ENCODE measurements at regions not wholly inside any gene's neighbourhood (a gene's known extent, or its start where the extent isn't known, plus 50 kb on each side); places are given as distances from the start of the nearest gene placed in this dataset.

GRCh38 chr16:48659940-48660339, 50.0 kb upstream of the N4BP1 start:
- TF ChIP-seq CTCF (IDR thresholded peaks at IDR 0.05 in 4 of 5, conservative IDR thresholded peaks at IDR 0.05 in 1 of 5) (no peak), POLR2A (IDR thresholded peaks at IDR 0.05) (no peak)

Data from gastrocnemius medialis (tissue), 4 donors.